Psoas muscle (tissue), 7 donors: ENCODE measurements at regions not wholly inside any gene's neighbourhood (a gene's known extent, or its start where the extent isn't known, plus 50 kb on each side); places are given as distances from the start of the nearest gene placed in this dataset.

Experiments
- ATAC-seq, 4 donors: fragments of 200-7000 bp; cut with Tn5 transposase; one replicate each; pipeline ENCODE4 v1.9.1; 2020; ENCODE audit warnings: moderate library complexity in 3 of 4, mild to moderate bottlenecking in 2 of 4
- DNase-seq, 2 donors: peaks; one replicate each; pipeline ENCODE4 v3.0.0-alpha.2; 2020
- H3K27ac ChIP-seq: fragments of 200-600 bp; one replicate; pipeline ENCODE4 v1.8.0; 2022
- H3K27me3 ChIP-seq, 3 donors: fragments of 200-600 bp in 1 of 3; one replicate each; pipeline versions ENCODE4 v1.6.1 to v1.8.0; 2013 to 2022; ENCODE audit warnings: low read length in 2 of 3, mild to moderate bottlenecking in 2 of 3, moderate library complexity in 1 of 3; ENCODE audit not compliant: insufficient read depth in 3 of 3
- H3K36me3 ChIP-seq, 2 donors: fragments of 200-600 bp in 1 of 2; one replicate each; pipeline versions ENCODE4 v1.6.1 to v1.8.0; 2013 to 2022; ENCODE audit warnings: low read depth in 1 of 2, mild to moderate bottlenecking in 1 of 2, moderate library complexity in 1 of 2; ENCODE audit not compliant: insufficient read depth in 1 of 2
- H3K4me1 ChIP-seq: fragments of 200-600 bp; one replicate; pipeline ENCODE4 v1.8.0; 2022
- H3K4me3 ChIP-seq: fragments of 200-600 bp; one replicate; pipeline ENCODE4 v1.8.0; 2022; ENCODE audit warnings: mild to moderate bottlenecking
- H3K9me3 ChIP-seq: fragments of 200-600 bp; one replicate; pipeline ENCODE4 v1.8.0; 2022
- CTCF ChIP-seq: fragments of 200-600 bp; IDR thresholded peaks from one replicate; pipeline ENCODE4 v1.8.0; 2022; ENCODE audit warnings: antibody characterized with exemption
- WGBS, 3 donors: extraction: QIAGEN DNeasy Blood & Tissue Kit; methylation state at CpG; one replicate each; pipeline versions ENCODE4 v1.1.6 to v1.1.7; 2013; 5-methylcytosine and 5-hydroxymethylcytosine counted together
- intact Hi-C, 2 donors: fragments of 100-400 bp; cut with DNase I; formaldehyde crosslinking; loops; one replicate each; pipeline versions ENCODE4 v1.11.0 to v1.14.2; 2022
- donor health status: healthy with polysubstance abuse.
- donor health status: DM: no; HTN: no; CAD: no; lungs with moderate emphysema.
- donor health status: Bipolar disorder and iron deficiency.
- donor health status: healthy.
- donor health status: DM: yes; HTN: yes; CAD: no.
- donor health status: DM: no; HTN: no; CAD: no.
- donor health status: DM: yes; HTN: yes; CAD: no.

GRCh38 chr4:149135062-149135461, 680.6 kb downstream of the IQCM start:
- Histone ChIP-seq H3K4me1 (no peaks in the 10 kb centered on the region), H3K27me3 (no peaks in the 10 kb centered on the region), H3K4me3 (no peak overlapping the region), H3K27ac (no peak overlapping the region), H3K36me3 (no peaks in the 10 kb centered on the region), H3K9me3 (no peaks in the 10 kb centered on the region)
- ATAC-seq (no peak), DNase-seq (no peak)
- TF ChIP-seq CTCF: no peak
- intact Hi-C loops: no loop called here
- 85 to 90% (median 87%) methylated on average over 4 of the region's 4 CpGs for WGBS, 3 donors

- 69 to 79% (median 79%) methylated on average over 5 of the region's 5 CpGs for WGBS, 3 donors
These were observed 678.8 kb upstream of the NR3C2 start for GRCh38 chr4:149121023-149121404.

GRCh38 chr4:149120331-149121022, 678.3 kb upstream of the NR3C2 start:
- Histone ChIP-seq H3K27ac (no peak overlapping the region), H3K9me3 (no peaks in the 10 kb centered on the region), H3K4me3 (no peak overlapping the region), H3K4me1 (no peaks in the 10 kb centered on the region), H3K36me3 (no peaks in the 10 kb centered on the region), H3K27me3 (no peaks in the 10 kb centered on the region)
- TF ChIP-seq CTCF: no peak
- intact Hi-C loops: no loop called here
- DNase-seq (no peak), ATAC-seq (no peak)
- whole genome bisulfite sequencing, 3 donors: 52 to 83% (median 78%) methylated on average over 2 of the region's 2 CpGs

More at GRCh38 chr4:149121023-149121404, 678.8 kb upstream of the NR3C2 start:
- H3K27me3 ChIP-seq: no peaks in the 10 kb centered on the region
- H3K4me3 ChIP-seq: no peak overlapping the region
- DNase-seq (no peak), ATAC-seq (no peak)
- no peak for TF ChIP-seq CTCF
- intact Hi-C loops: no loop called here
- no peaks in the 10 kb centered on the region for H3K9me3 ChIP-seq
- no peak overlapping the region for H3K27ac ChIP-seq
- no peaks in the 10 kb centered on the region for H3K36me3 ChIP-seq
- no peaks in the 10 kb centered on the region for H3K4me1 ChIP-seq

- Histone ChIP-seq H3K4me1 (no peaks in the 10 kb centered on the region), H3K9me3 (no peaks in the 10 kb centered on the region), H3K27me3 (no peaks in the 10 kb centered on the region), H3K4me3 (no peak overlapping the region), H3K27ac (no peak overlapping the region), H3K36me3 (no peaks in the 10 kb centered on the region)
- no peak for TF ChIP-seq CTCF
- intact Hi-C loops: no loop called here
- DNase-seq (no peak), ATAC-seq (no peak)
- 98 to 99% (median 99%) methylated on average over 2 of the region's 2 CpGs for WGBS, 3 donors
These were observed 674.6 kb upstream of the NR3C2 start for GRCh38 chr4:149116806-149117205.
